ENCODE measurements at regions not wholly inside any gene's neighbourhood (a gene's known extent, or its start where the extent isn't known, plus 50 kb on each side); places are given as distances from the start of the nearest gene placed in this dataset.
A peak's percentile ranks its signal among the peaks of the same experiment; 100 is the strongest.

- DNase-seq (no peak), ATAC-seq (no peak)
- H3K4me3 ChIP-seq, result no peak overlapping the region
- no peaks in the 10 kb centered on the region for H3K9me3 ChIP-seq
- intact Hi-C loops (cut with DNase I, micrococcal nuclease), result no loop called here
- no peak for TF ChIP-seq CTCF (IDR thresholded peaks at IDR 0.05)
- H3K4me1 ChIP-seq (ENCODE audit: low read depth), result no peaks in the 10 kb centered on the region
- no peaks in the 10 kb centered on the region for H3K36me3 ChIP-seq (ENCODE audit: low read depth)
These were observed 159.8 kb downstream of the UXS1 start for GRCh38 chr2:106034325-106034724.

DNA sequence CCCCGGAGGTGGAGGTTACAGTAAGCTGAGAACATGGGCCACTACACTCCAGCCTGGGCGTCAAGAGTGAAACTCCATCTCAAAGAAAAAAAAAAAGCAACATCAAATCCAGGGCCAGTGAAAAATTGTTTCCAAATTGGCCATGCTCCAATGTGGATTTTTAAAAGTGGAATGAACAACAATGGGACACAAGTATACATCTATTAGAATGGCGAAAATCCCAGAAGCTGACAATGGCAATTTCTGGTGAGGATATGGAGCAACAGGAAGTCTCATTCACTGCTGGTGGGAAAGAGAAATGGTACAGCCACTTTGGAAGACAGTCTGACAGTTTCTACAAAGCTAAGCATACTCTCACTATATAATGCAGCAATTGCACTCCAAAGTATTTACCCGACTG lies 161.4 kb downstream of the UXS1 start:
- no peak for TF ChIP-seq CTCF (IDR thresholded peaks at IDR 0.05)

DNA sequence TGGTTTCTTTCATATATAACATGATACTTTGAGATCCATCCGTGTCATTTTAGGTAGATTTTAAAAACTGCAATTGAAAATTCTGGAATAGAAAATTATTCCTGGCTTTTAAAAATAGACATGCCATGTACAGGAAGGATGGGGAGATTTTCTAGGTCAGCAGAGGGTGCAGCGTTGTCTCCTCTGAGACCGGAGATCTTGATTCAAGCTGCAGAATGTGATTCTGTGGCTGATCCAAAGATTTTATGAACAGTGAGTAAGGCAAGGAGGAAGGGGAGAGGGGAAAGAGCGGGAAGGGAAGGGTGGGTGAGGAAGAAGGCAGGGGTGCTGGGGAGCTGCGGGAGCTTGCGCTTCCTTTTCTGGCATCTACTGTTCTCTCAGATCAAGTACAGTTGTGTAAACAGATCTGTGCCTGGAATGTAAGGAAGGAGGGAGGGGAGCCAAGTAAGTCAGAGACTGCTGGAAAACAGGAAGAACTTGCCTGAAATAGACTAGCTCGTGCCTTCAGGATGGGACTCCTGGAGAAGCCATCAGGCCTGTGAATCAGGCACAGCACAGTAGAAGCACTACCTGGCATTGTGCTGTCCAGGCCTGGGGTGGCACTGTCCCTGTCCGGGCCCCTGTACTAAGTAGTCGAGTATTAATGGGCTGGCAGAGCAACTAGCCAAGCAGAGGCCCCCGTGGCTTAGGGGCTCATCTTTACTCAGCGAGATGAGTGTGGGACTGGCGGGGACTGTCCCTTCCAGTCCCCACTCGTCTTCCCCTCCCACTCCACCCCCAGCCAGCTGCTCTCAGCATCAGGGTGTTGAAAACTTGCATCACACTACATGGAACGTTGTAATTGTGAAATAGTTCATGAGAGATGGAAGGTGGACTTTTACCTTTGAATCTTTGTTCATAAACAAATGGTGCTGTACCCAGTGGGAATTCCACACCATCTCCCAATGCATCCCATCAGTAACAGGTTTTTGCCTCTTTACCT lies 163.5 kb downstream of the UXS1 start:
- DNase-seq (peak in 2 of 3 donors; percentile 26 to 32), ATAC-seq (peak; percentile 65)
- H3K36me3 ChIP-seq (ENCODE audit: low read depth), result no peaks in the 10 kb centered on the region
- no peak for TF ChIP-seq CTCF (IDR thresholded peaks at IDR 0.05)
- intact Hi-C loops (cut with DNase I, micrococcal nuclease), result no loop called here
- no peak overlapping the region for H3K4me3 ChIP-seq
- H3K4me1 ChIP-seq (ENCODE audit: low read depth), result no peaks in the 10 kb centered on the region
- H3K9me3 ChIP-seq, result no peaks in the 10 kb centered on the region

More for the DNA sequence above, 161.4 kb downstream of the UXS1 start:
- H3K4me1 ChIP-seq (ENCODE audit: low read depth), result no peaks in the 10 kb centered on the region
- intact Hi-C loops (cut with DNase I, micrococcal nuclease), result no loop called here
- H3K36me3 ChIP-seq (ENCODE audit: low read depth), result no peaks in the 10 kb centered on the region
- H3K4me3 ChIP-seq, result no peak overlapping the region
- no peaks in the 10 kb centered on the region for H3K9me3 ChIP-seq
- DNase-seq (no peak), ATAC-seq (no peak)

GRCh38 chr2:106028192-106028591 lies 165.9 kb downstream of the UXS1 start:
- TF ChIP-seq CTCF (IDR thresholded peaks at IDR 0.05), result no peak
- Histone ChIP-seq H3K9me3 (no peaks in the 10 kb centered on the region), H3K4me3 (no peak overlapping the region), H3K4me1 (ENCODE audit: low read depth) (no peaks in the 10 kb centered on the region), H3K36me3 (ENCODE audit: low read depth) (no peaks in the 10 kb centered on the region)
- peak in 2 of 3 donors; percentile 24 to 42 for DNase-seq
- intact Hi-C loops (cut with DNase I, micrococcal nuclease), result no loop called here
- peak; percentile 88 for ATAC-seq

GRCh38 chr2:106026271-106027190 lies 167.6 kb downstream of the UXS1 start:
- intact Hi-C loops (cut with DNase I, micrococcal nuclease), result no loop called here
- no peak for ATAC-seq
- H3K4me1 ChIP-seq (ENCODE audit: low read depth), result no peaks in the 10 kb centered on the region
- no peak for DNase-seq
- H3K36me3 ChIP-seq (ENCODE audit: low read depth), result no peaks in the 10 kb centered on the region
- TF ChIP-seq CTCF (IDR thresholded peaks at IDR 0.05), result no peak
- H3K4me3 ChIP-seq, result no peak overlapping the region
- H3K9me3 ChIP-seq, result no peaks in the 10 kb centered on the region
